ENCODE measurements at regions not wholly inside any gene's neighbourhood (a gene's known extent, or its start where the extent isn't known, plus 50 kb on each side); places are given as distances from the start of the nearest gene placed in this dataset.

DNA sequence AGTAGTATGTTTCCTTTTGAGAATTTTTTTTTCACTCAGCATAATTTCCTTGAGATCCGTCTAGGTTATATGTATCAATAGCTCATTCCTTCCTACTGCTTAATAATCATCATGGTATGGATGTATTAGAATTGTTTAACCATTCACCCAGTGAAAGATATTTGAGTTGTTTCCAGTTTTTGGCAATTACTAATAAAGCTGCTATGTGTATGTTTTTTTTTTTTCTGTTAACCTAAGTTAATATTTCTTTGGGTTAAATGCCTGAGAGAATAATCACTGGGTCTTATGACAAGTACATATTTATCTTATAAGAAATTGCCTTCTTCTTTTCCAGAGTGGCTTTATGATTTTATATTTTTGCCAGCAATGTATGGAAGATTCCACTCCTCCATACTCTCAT, 96.4 kb upstream of the ST6GAL2 start:
- no peak for DNase-seq

DNA sequence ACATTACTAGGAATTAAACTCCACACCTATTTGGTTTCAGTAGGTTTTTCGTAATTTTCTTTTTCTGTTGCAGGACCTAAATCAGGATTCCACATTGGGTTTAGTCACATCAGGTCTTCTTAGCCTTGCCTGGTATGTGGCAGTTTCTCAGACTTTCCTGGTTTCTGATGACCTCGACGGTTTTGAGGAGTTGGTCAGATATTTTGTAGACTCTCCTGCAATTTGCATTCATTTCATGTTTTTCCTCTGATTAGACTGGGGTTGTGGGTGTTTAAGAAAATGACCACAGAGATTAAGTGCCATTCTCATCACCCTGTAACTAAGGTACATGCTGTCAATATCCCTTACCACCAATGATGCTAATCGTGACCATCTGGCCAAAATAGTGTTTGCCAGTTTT, 97.3 kb upstream of the ST6GAL2 start:
- no peak for DNase-seq

DNA sequence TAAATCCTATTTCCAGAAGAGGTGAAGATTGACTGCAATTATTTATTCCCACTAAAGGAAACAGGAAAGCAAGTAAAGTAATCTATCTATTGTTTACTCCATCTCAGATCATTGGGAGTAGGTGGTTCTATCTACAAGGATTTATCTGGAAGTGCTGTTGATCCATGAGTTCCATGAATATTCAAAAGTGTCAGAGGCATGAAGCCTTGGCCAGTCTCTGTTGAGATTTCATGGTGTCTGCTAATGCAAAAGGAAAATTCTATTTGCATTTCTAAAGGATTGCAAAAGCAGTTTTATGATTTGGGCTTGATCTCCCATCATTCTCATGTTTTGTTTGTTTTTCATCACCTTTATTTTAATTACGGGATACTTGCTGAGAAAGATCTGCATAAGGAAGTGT, 102.4 kb upstream of the ST6GAL2 start:
- no peak for DNase-seq

- no peak for DNase-seq
Observed at GRCh38 chr2:106990297-106990696, 104.3 kb upstream of the ST6GAL2 start.

- no peak for DNase-seq
Observed at GRCh38 chr2:106991866-106992265, 105.9 kb upstream of the ST6GAL2 start.

DNA sequence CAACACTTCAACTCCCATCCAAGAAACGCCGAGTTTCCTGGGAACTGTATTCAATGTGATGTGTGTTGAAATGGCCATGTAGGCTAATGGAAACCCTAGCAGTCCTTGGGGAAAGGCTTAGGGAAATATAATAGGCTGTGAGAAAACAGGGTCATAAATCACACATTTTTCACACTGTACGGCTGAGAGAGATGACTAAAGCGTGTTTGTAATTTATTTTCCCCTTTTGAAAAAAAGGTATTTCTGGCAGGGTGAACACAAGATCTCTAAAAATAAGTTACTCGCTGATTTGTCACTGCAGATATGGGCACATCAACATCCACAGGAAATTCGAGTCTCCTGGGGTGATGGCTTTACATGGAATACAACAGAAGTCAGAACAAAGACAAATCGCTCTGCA, 109.6 kb upstream of the ST6GAL2 start:
- DNase-seq, result no peak

- no peak for DNase-seq
Observed at GRCh38 chr2:106996171-106996769, 110.3 kb upstream of the ST6GAL2 start.

- DNase-seq, result no peak
Observed at GRCh38 chr2:106997204-106997603, 111.2 kb upstream of the ST6GAL2 start.

DNA sequence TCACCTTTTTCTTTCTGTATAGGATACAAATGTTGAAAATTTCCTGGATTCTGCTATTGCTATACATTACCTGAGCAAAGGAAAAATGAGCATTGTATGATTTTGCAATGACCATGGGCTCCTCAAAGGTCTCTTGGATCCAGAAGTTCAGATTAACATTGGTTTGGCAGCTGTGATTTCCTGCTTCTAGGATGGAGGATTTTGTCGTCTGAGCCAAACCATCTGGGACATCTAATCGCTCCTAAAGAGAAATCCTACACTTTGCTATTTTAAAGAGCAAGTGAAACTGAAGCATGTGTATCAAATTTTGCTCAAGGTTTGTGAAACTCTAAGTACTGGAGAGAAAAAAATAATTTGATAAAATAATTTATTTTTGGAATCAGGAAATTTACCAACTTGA, 115.1 kb upstream of the ST6GAL2 start:
- DNase-seq, result no peak

DNA sequence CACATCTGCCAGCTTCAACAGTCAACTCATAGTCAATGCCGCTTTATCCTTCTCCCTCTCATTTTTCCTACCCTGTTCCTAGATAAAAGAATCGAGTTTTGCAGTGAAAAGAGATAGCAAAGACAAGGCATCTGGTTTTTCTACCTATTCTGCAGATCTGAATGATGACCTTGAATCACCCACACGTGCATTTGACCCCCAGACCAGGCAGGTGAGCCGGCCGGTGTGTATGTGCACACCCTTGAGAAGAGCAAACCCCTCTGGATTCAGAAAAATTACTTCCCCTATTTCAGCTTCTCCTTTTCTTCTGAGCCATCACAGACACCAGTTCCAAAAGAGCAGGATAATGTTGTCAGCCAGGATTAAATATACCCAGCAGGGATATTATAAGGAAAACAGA, 115.6 kb upstream of the ST6GAL2 start:
- no peak for DNase-seq

DNA sequence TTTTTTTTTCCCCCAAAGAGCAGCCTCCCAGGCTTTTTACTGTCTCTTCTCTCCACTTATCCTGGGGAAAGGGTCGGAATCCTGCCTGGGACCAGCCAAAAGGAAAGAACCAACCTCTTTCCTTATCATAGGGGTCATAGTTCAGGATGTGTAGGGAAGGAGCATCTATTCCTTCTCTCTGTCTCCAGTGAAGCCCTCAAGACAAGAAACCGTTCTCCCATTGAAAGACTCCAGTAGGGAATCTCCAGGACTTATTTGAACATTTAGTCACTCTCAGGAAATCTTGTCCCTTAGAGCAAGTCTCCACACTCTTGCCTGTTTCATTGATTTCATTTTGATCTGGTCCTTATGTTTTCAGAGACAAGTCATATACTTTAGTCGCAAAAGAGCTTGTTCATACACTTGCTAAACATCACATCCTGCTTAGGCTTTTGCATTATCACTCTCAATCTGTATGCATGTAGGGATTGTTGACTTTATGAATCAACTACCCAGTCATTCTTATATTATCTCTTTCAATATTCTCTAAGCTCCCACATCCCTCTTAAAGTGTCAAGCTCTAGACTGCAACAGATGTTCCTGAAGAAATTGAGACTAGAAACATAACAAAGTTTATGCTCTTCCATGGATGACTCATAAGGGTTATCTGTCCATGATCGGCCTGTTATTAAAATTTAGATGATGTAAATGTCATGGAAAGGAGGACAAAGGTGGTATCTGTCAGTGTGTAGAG, 116.2 kb upstream of the ST6GAL2 start:
- DNase-seq, result no peak

- DNase-seq, result no peak
Observed at GRCh38 chr2:107002735-107003134, 116.8 kb upstream of the ST6GAL2 start.

DNA sequence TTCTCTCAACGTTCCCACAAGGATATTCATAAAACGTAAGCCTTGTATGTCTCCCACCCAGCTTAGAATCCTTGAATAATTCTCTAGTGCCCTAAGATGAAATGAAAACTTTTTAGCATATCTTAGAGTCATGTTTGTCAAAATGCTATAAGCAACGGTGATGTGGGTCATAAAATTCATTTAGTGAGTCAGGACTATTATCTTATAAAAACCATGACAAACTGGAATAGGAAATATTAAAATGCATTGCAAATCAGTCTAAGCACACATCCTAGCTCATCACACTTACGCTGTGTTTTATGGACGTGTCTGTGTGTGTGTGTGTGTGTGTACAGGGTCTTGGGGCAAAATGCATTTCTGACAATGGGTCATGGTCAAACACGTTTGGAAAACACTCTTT, 119.9 kb upstream of the ST6GAL2 start:
- DNase-seq, result no peak

- DNase-seq, result no peak
Observed at GRCh38 chr2:107006836-107007235, 120.9 kb upstream of the ST6GAL2 start.

DNA sequence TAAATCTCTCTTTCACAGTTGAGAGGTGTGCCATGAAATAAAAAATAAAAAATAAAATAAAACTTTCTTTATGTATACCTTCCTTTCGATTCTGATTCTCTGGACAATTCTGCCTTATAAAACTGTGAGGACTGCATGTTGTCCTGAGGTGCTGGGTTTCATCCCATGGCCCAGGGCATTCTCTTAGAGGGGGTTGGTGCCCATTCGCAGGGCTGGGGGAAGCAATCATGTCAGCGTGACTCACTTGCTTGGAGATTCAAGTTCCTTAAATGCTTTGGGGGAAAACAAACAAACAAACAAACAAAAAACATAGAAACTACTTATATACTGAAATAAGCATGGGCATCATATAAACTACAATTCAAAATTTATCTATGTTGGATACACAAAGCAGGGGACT, 122.0 kb upstream of the ST6GAL2 start:
- no peak for DNase-seq

DNA sequence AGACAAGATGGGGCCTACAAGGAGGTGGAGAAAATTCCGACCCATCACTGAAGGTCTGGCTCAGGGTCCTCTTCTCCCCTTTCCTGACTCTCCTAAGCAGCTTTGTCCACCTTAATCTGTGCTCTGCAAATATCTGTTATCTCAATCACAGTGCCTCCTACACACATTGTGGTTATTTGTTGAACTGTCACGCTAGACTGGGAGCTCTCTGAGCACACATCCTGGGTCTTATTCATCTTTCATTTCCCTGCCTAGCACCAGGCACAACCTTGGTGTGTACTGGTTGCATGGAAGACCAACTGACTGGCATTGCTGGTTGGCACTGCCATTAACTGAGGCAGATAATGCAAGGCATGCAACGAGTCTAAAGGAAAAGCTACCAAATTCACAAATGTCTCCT, 122.9 kb upstream of the ST6GAL2 start:
- no peak for DNase-seq

DNA sequence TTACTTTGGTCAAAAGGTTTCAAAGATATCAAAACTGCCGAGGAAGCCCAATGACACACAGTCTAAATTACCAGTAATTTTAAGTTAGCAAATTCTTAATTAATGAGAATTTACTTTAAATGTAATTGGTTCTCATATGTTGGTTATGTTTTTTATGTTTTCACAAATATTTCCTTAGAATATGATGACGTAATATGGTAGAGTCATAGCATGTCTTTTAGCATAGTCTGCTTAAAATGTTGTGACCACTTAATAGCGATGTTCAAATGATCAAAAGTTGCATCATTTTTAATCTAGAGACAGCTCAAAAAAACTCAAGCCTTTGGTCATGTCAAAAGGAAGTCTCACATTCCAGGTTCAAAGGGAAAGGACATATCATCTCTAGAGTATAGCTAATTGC, 123.3 kb upstream of the ST6GAL2 start:
- no peak for DNase-seq

DNA sequence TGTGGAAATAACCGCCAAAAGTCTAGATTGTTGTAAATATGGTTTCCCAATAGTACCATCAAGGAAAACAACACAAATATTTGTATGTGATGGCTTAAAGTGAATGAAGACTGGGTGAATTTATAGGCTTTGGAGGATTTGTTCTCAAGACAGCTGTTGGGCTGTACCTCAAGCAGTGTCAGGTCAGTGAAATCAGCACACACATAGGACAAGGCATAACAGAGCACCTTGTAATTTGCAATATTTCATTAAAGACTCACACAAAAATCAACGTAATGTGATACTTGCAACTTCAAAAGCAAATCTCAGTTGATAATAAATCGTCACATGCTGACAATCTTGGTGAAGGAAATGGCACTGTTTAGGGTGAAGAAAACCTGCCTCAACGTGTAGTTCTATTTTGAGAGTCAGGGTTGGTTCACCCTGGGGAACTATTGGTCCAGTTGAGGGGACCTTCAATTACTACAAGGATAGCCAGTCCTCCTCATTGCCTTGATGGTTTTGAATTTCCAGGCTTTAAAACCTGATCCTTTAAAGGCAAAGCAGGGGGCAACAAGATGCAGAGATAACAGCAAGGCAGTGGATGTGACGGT, 126.8 kb upstream of the ST6GAL2 start:
- DNase-seq, result no peak

DNA sequence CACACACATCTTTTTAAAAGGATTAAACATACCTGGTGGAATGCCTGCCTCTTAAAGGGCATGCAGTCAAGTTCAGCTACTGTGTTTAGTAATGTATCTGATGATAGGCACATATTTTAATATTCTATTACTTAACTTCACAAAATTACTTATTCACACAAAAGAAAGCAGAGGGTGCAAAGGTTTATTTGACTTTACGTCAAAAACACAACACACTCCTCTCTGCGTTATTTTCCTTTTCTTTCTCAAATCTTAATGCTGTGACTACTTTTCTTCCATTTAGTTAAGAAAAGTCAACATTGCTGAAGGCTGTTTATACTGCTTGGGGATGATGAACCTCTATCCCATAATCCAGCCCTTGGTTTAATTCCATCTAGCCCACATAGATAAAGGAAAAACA, 127.9 kb upstream of the ST6GAL2 start:
- no peak for DNase-seq

DNA sequence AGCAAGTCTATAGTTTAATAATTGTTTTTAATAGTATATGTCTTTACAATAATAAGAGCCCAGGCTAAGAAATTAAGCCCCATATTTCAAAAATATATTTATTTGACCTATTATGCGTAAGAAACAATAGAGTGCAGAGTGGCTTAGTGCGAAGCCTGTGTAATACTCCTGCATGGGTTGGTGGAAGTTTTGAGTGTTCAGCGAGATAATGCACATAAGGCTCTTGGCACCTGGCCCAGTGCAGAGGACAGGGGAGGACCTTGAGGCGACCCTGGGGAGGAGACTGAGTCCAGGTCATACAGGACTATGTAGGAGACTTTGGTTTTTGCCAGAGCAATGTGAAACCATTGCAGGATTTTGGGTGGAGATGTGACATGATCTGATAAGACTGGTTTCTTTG, 132.4 kb upstream of the ST6GAL2 start:
- DNase-seq, result no peak

GRCh38 chr2:107020392-107020791, 134.4 kb upstream of the ST6GAL2 start:
- DNase-seq, result no peak

DNA sequence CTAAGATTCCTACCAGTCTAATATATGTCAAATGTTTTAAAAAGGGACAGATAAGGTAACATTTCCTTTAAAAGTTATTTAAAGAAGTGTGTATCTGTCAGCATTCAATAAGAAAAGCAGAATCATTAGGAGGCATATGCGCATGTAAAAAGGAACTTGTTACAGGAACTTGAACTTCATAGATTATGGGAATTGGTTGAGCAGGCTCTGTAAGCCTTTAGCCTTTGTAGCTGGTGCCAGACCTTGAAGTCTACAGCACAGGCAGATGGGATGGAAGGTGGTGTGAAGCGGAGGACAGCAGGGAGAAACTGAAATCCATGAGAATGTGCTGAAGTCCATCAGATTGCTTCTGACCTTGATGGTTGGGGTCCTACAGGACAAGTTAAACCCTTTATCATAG, 138.3 kb upstream of the ST6GAL2 start:
- DNase-seq, result no peak

- no peak for DNase-seq
Observed at GRCh38 chr2:107025291-107025857, 139.4 kb upstream of the ST6GAL2 start.

- DNase-seq, result no peak
Observed at GRCh38 chr2:107025869-107026380, 140.0 kb upstream of the ST6GAL2 start.

All from NCI-H1048 (cell line).